GM18868 (cell line): ENCODE measurements at regions not wholly inside any gene's neighbourhood (a gene's known extent, or its start where the extent isn't known, plus 50 kb on each side); places are given as distances from the start of the nearest gene placed in this dataset.

Source experiments
- ATAC-seq: cut with Tn5 transposase; IDR thresholded peaks from one replicate; pipeline ENCODE4 v1.9.1; 2021; ENCODE audit warnings: mild to moderate bottlenecking, moderate library complexity; ENCODE audit not compliant: unreplicated experiment

- no peak for ATAC-seq
Observed at GRCh38 chr2:120424274-120424796, 78.4 kb downstream of the INHBB start.

GRCh38 chr2:120425014-120425413 lies 79.1 kb downstream of the INHBB start:
- no peak for ATAC-seq

- no peak for ATAC-seq
Observed at GRCh38 chr2:120428748-120429147, 82.8 kb downstream of the INHBB start.

- ATAC-seq: no peak
Observed at GRCh38 chr2:120429586-120430500, 83.9 kb downstream of the INHBB start.

- ATAC-seq: no peak
Observed at GRCh38 chr2:120430501-120430830, 84.5 kb downstream of the INHBB start.

GRCh38 chr2:120430957-120431356 lies 85.0 kb downstream of the INHBB start:
- no peak for ATAC-seq

- ATAC-seq: no peak
Observed at GRCh38 chr2:120431386-120432292, 85.7 kb downstream of the INHBB start.

GRCh38 chr2:120432293-120432975 lies 86.5 kb downstream of the INHBB start:
- no peak for ATAC-seq

GRCh38 chr2:120432976-120433815 lies 87.3 kb downstream of the INHBB start:
- ATAC-seq: no peak

- no peak for ATAC-seq
Observed at GRCh38 chr2:120433816-120434290, 87.9 kb downstream of the INHBB start.

- ATAC-seq: no peak
Observed at GRCh38 chr2:120434492-120435308, 88.8 kb downstream of the INHBB start.

GRCh38 chr2:120435671-120436459 lies 89.9 kb downstream of the INHBB start:
- ATAC-seq: no peak

GRCh38 chr2:120436460-120436739 lies 90.5 kb downstream of the INHBB start:
- ATAC-seq: no peak

GRCh38 chr2:120436885-120437603 lies 91.1 kb downstream of the INHBB start:
- no peak for ATAC-seq

- no peak for ATAC-seq
Observed at GRCh38 chr2:120437604-120438000, 91.7 kb downstream of the INHBB start.

GRCh38 chr2:120438301-120439066 lies 92.5 kb downstream of the INHBB start:
- no peak for ATAC-seq

GRCh38 chr2:120439067-120439368 lies 93.1 kb downstream of the INHBB start:
- no peak for ATAC-seq
